WERI-Rb-1 (cell line): ENCODE measurements at regions not wholly inside any gene's neighbourhood (a gene's known extent, or its start where the extent isn't known, plus 50 kb on each side); places are given as distances from the start of the nearest gene placed in this dataset.

Experiments
- DNase-seq: peaks from one replicate; pipeline ENCODE4 v3.0.0-alpha.2; 2020
- H3K27ac ChIP-seq: fragments of 250-450 bp; sonication (Bioruptor Pico); 2 replicates; pipeline ENCODE4 v1.5.1; 2020; ENCODE audit warnings: mild to moderate bottlenecking, moderate library complexity
- H3K27me3 ChIP-seq: fragments of 250-450 bp; sonication (Bioruptor Pico); 2 replicates; pipeline ENCODE4 v1.5.1; 2021; ENCODE audit warnings: mild to moderate bottlenecking, low read depth, moderate library complexity; ENCODE audit not compliant: insufficient read depth, severe bottlenecking
- H3K36me3 ChIP-seq: fragments of 250-450 bp; sonication (Bioruptor Pico); 2 replicates; pipeline ENCODE4 v1.5.1; 2020; ENCODE audit warnings: mild to moderate bottlenecking, moderate library complexity
- H3K4me3 ChIP-seq: 2 replicates; pipeline ENCODE4 v1.5.1; 2011; ENCODE audit warnings: low read depth, mild to moderate bottlenecking, control low read depth, low read length
- H3K9me3 ChIP-seq: fragments of 250-450 bp; sonication (Bioruptor Pico); 2 replicates; pipeline ENCODE4 v1.5.1; 2021; ENCODE audit warnings: mild to moderate bottlenecking, moderate library complexity; ENCODE audit not compliant: severe bottlenecking
- CTCF ChIP-seq: IDR thresholded peaks from 2 replicates; pipeline ENCODE4 v1.5.1; 2011; ENCODE audit warnings: low read depth, mild to moderate bottlenecking, control low read depth, inconsistent platforms, low read length

DNA sequence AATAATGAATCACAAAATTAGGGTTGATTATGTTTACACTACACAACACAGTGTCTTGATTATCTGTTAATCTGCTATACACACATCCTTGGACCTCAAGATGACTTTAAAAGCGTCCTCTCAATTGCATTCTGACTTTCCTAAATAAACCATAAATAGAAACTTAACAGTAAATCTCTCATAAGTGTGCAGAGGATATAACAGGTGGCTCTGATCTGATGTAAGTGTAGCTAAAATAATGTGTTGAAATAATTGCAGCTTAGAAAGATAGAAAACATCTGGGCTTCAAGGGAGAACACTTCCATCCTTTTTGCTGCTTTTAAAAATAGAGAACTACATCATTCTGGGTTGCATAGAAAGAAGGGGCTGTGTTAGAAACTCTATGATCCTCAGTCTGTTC, 78.4 kb upstream of the EFEMP1 start:
- no peaks in the 10 kb centered on the region for H3K36me3 ChIP-seq
- no peaks in the 10 kb centered on the region for H3K27me3 ChIP-seq
- no peak for TF ChIP-seq CTCF
- no peak overlapping the region for H3K4me3 ChIP-seq
- no peak overlapping the region for H3K27ac ChIP-seq
- no peak for DNase-seq
- no peaks in the 10 kb centered on the region for H3K9me3 ChIP-seq

- peak overlapping the region; percentile 45 for H3K27ac ChIP-seq
- peak; percentile 87 for DNase-seq
- H3K4me3 ChIP-seq: no peak overlapping the region
- TF ChIP-seq CTCF: no peak
- H3K36me3 ChIP-seq: no peaks in the 10 kb centered on the region
- H3K27me3 ChIP-seq: no peaks in the 10 kb centered on the region
- H3K9me3 ChIP-seq: no peaks in the 10 kb centered on the region
Observed at GRCh38 chr2:56008661-56009431, 85.3 kb upstream of the EFEMP1 start.

- Histone ChIP-seq H3K27me3 (no peaks in the 10 kb centered on the region), H3K9me3 (no peaks in the 10 kb centered on the region), H3K4me3 (no peak overlapping the region), H3K36me3 (no peaks in the 10 kb centered on the region), H3K27ac (peak overlapping the region; percentile 45)
- TF ChIP-seq CTCF: 0 out of 2 replicates have a peak, but pooled peaks have one; percentile 13
- no peak for DNase-seq
Observed at GRCh38 chr2:56009758-56010458, 86.3 kb upstream of the EFEMP1 start.

- H3K36me3 ChIP-seq: no peaks in the 10 kb centered on the region
- no peaks in the 10 kb centered on the region for H3K9me3 ChIP-seq
- DNase-seq: no peak
- no peaks in the 10 kb centered on the region for H3K27me3 ChIP-seq
- H3K27ac ChIP-seq: no peak overlapping the region
- no peak overlapping the region for H3K4me3 ChIP-seq
- no peak for TF ChIP-seq CTCF
Observed at GRCh38 chr2:56011624-56012023, 88.0 kb upstream of the EFEMP1 start.

GRCh38 chr2:56012221-56012765, 88.7 kb upstream of the EFEMP1 start:
- H3K9me3 ChIP-seq: no peaks in the 10 kb centered on the region
- no peak overlapping the region; the same call in 1 of the 2 replicates for H3K27ac ChIP-seq
- H3K27me3 ChIP-seq: no peaks in the 10 kb centered on the region
- H3K36me3 ChIP-seq: no peaks in the 10 kb centered on the region
- no peak for TF ChIP-seq CTCF
- H3K4me3 ChIP-seq: no peak overlapping the region
- DNase-seq: no peak
